ENCODE measurements at regions not wholly inside any gene's neighbourhood (a gene's known extent, or its start where the extent isn't known, plus 50 kb on each side); places are given as distances from the start of the nearest gene placed in this dataset.

GRCh38 chr2:129296396-129296795 lies 683.1 kb upstream of the RAB6C start:
- Histone ChIP-seq H3K4me1 (replicated peaks in 1 of 2; ENCODE audit: control insufficient read depth in 2 of 2, insufficient read depth in 2 of 2, low read length in 2 of 2) (no peaks in the 10 kb centered on the region), H3K4me2 (ENCODE audit: insufficient read depth, low read length) (no peak overlapping the region), H3K27me3 (ENCODE audit: control insufficient read depth in 2 of 2, insufficient read depth in 2 of 2, low read length in 2 of 2) (peaks cover 0 to 5% of the 10 kb centered on the region in 2 experiments; a peak in 2 of 5 replicates), H3K79me2 (ENCODE audit: control insufficient read depth, insufficient read depth, low read length) (no peaks in the 10 kb centered on the region), H4K20me1 (replicated peaks; ENCODE audit: control insufficient read depth, insufficient read depth, low read length) (no peaks in the 10 kb centered on the region), H3K27ac (ENCODE audit: extremely low read depth, low read depth, low read length) (no peak overlapping the region), H2AFZ (ENCODE audit: low read depth, low read length) (no peak overlapping the region), H3K4me3 (no peak overlapping the region), H3K9me3 (replicated peaks; ENCODE audit: control insufficient read depth, insufficient read depth, low read depth, low read length) (no peaks in the 10 kb centered on the region), H3K9ac (ENCODE audit: insufficient read depth in 1 of 2, low read depth in 2 of 2, low read length in 2 of 2) (no peak overlapping the region), H3K9me1 (ENCODE audit: control insufficient read depth, insufficient read depth, low read length) (no peaks in the 10 kb centered on the region), H3K36me3 (ENCODE audit: control insufficient read depth, insufficient read depth, low read length) (no peaks in the 10 kb centered on the region)
- no peak for FAIRE-seq
- ATAC-seq, result no peak
- ChIA-PET CTCF (ENCODE audit: low intra/inter-chr PET ratio) (no interaction called here), POLR2A (no interaction called here)
- intact Hi-C loops (cut with micrococcal nuclease) (no loop called here), in situ Hi-C loops (cut with MboI) (no loop called here)
- no TSS peak for BruUV-seq (replicated peaks)
- WGBS (ENCODE audit: insufficient coverage, low coverage, missing lambda C conversion rate), result 0% methylated on average over 4 of the region's 4 CpGs
- TF ChIP-seq, protein P1, sequence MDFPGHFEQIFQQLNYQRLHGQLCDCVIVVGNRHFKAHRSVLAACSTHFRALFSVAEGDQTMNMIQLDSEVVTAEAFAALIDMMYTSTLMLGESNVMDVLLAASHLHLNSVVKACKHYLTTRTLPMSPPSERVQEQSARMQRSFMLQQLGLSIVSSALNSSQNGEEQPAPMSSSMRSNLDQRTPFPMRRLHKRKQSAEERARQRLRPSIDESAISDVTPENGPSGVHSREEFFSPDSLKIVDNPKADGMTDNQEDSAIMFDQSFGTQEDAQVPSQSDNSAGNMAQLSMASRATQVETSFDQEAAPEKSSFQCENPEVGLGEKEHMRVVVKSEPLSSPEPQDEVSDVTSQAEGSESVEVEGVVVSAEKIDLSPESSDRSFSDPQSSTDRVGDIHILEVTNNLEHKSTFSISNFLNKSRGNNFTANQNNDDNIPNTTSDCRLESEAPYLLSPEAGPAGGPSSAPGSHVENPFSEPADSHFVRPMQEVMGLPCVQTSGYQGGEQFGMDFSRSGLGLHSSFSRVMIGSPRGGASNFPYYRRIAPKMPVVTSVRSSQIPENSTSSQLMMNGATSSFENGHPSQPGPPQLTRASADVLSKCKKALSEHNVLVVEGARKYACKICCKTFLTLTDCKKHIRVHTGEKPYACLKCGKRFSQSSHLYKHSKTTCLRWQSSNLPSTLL (IDR thresholded peaks at IDR 0.05), result no peak
- no peak for TF ChIP-seq MAFG (tag; conservative IDR thresholded peaks at IDR 0.05)
- no peak for TF ChIP-seq ZNF778 (CRISPR knock-in tag; IDR thresholded peaks at IDR 0.05)
- TF ChIP-seq HLTF (IDR thresholded peaks at IDR 0.05), result no peak
- TF ChIP-seq CHD4 (IDR thresholded peaks at IDR 0.05; ENCODE audit: insufficient read depth, insufficient replicate concordance, low read depth, low read length, poor library complexity, severe bottlenecking), result no peak
- TF ChIP-seq CBX5 (IDR thresholded peaks at IDR 0.05; ENCODE audit: borderline replicate concordance, low read depth), result no peak
- no peak for TF ChIP-seq NFATC3 (IDR thresholded peaks at IDR 0.05)
- no peak for TF ChIP-seq FOXA3 (CRISPR knock-in tag; conservative IDR thresholded peaks at IDR 0.05 in 1 of 2, IDR thresholded peaks at IDR 0.05 in 1 of 2)
- no peak for TF ChIP-seq RBM22 (IDR thresholded peaks at IDR 0.05; ENCODE audit: low read depth, low read length, poor library complexity, severe bottlenecking)
- TF ChIP-seq KDM4B (IDR thresholded peaks at IDR 0.05; ENCODE audit: borderline replicate concordance in 2 of 2, low read depth in 1 of 2), result no peak
- TF ChIP-seq HSF4 (CRISPR knock-in tag; IDR thresholded peaks at IDR 0.05; ENCODE audit: borderline replicate concordance), result no peak
- no peak for TF ChIP-seq HCFC1 (IDR thresholded peaks at IDR 0.05; ENCODE audit: low read depth, low read length)
- no peak for TF ChIP-seq ZNF324 (CRISPR knock-in tag; IDR thresholded peaks at IDR 0.05)
- TF ChIP-seq MCM7 (IDR thresholded peaks at IDR 0.05), result no peak
- TF ChIP-seq ZNF232 (CRISPR knock-in tag; IDR thresholded peaks at IDR 0.05), result no peak
- no peak for TF ChIP-seq SMARCB1 (IDR thresholded peaks at IDR 0.05; ENCODE audit: insufficient read length, low read depth)
- TF ChIP-seq FOXP1 (CRISPR knock-in tag; IDR thresholded peaks at IDR 0.05), result no peak
- no peak for TF ChIP-seq PRPF4 (IDR thresholded peaks at IDR 0.05; ENCODE audit: insufficient read depth, low read depth, low read length, poor library complexity, severe bottlenecking)
- no peak for DNase-seq (ENCODE audit: extremely low read depth in 1 of 4, low spot score in 3 of 4)
